HCT116 (cell line): ENCODE measurements at regions not wholly inside any gene's neighbourhood (a gene's known extent, or its start where the extent isn't known, plus 50 kb on each side); places are given as distances from the start of the nearest gene placed in this dataset.

Experiments used
- ATAC-seq: fragments of 200-7000 bp; cut with Tn5 transposase; 2 replicates; pipeline ENCODE4 v1.9.1; 2020; ENCODE audit warnings: mild to moderate bottlenecking, moderate library complexity
- BruUV-seq: library from RNA; stranded (reverse); fragments of 400-500 nt; replicated peaks from 2 replicates; lab custom pipeline; 2021; lab: Mats Ljungman, UMichigan
- CTCF ChIA-PET: fragments of 300-600 bp; sonication (Branson Sonifier 250); formaldehyde crosslinking; loops from one replicate; lab custom pipeline; 2021; ENCODE audit warnings: antibody characterized with exemption; lab: Charles Lee
- POLR2A ChIA-PET: fragments of 300-600, 350-600 bp; sonication (Branson Sonifier 250); formaldehyde crosslinking; loops from one replicate; lab custom pipeline; 2021; ENCODE audit warnings: antibody characterized with exemption; lab: Charles Lee
- RAD21 ChIA-PET, 2 experiments: fragments of 300-600 bp; sonication (Branson Sonifier 250); formaldehyde crosslinking; loops; one replicate each; lab custom pipeline; 2023; ENCODE audit warnings: low total read pairs in 2 of 2; ENCODE audit not compliant: uncharacterized antibody in 2 of 2, unreplicated experiment in 2 of 2, low non-redundant PET in 1 of 2; lab: Charles Lee
- DNase-seq: peaks from one replicate; pipeline ENCODE4 v3.0.0-alpha.2; 2010; ENCODE audit warnings: low read depth, low spot score
- H2AFZ ChIP-seq: fragments of 200-600 bp; shearing (Covaris generic), sonication (generic); 2 replicates; pipeline ENCODE4 v1.6.1; 2017; ENCODE audit warnings: low read depth, mixed run types, mixed read lengths, antibody characterized with exemption, low read length; ENCODE audit not compliant: poor library complexity, severe bottlenecking
- H3K27ac ChIP-seq: 2 replicates; pipeline ENCODE4 v1.5.1; 2012; ENCODE audit warnings: low read depth, low read length
- H3K27me3 ChIP-seq: fragments of 200-600 bp; sonication (generic); 2 replicates; pipeline ENCODE4 v1.6.1; 2016; ENCODE audit warnings: mixed run types, low read length, mixed read lengths; ENCODE audit not compliant: insufficient read depth
- H3K36me3 ChIP-seq, 2 experiments: fragments of 200-500 bp in 1 of 2; fragments of 200-600 bp in 1 of 2; sonication (Bioruptor generic) in 1 of 2; sonication (generic) in 1 of 2; 2 replicates each; pipeline versions ENCODE4 v1.5.1 to v1.6.1; 2014 to 2016; ENCODE audit warnings: low read length in 2 of 2, inconsistent platforms in 1 of 2, mixed read lengths in 1 of 2, mixed run types in 1 of 2; ENCODE audit not compliant: insufficient read depth in 2 of 2, control insufficient read depth in 1 of 2
- H3K4me1 ChIP-seq, 2 experiments: fragments of 200-600 bp in 1 of 2; sonication (generic) in 1 of 2; 2 replicates each; pipeline versions ENCODE4 v1.5.1 to v1.6.1; 2012 to 2017; ENCODE audit warnings: low read length in 2 of 2, inconsistent platforms in 1 of 2, mild to moderate bottlenecking in 1 of 2, mixed read lengths in 1 of 2, mixed run types in 1 of 2, moderate library complexity in 1 of 2; ENCODE audit not compliant: insufficient read depth in 2 of 2, control insufficient read depth in 1 of 2
- H3K4me2 ChIP-seq: fragments of 200-600 bp; sonication (generic); 2 replicates; pipeline ENCODE4 v1.6.1; 2017; ENCODE audit warnings: mixed run types, low read length, mixed read lengths
- H3K4me3 ChIP-seq, 2 experiments: fragments of 200-600 bp in 1 of 2; sonication (generic) in 1 of 2; replicated peaks in 1 of 2; 2 replicates each; pipeline ENCODE4 v1.5.1; 2011 to 2016; ENCODE audit warnings: low read length in 2 of 2, control low read depth in 1 of 2, low read depth in 1 of 2, mild to moderate bottlenecking in 1 of 2, mixed read lengths in 1 of 2, mixed run types in 1 of 2
- H3K79me2 ChIP-seq: fragments of 200-600 bp; sonication (generic); 2 replicates; pipeline ENCODE4 v1.6.1; 2017; ENCODE audit warnings: mild to moderate bottlenecking, mixed run types, low read length, moderate library complexity, mixed read lengths; ENCODE audit not compliant: insufficient read depth
- H3K9ac ChIP-seq: fragments of 200-600 bp; sonication (generic); 2 replicates; pipeline ENCODE4 v1.6.1; 2016; ENCODE audit warnings: low read length, mixed read lengths
- H3K9me2 ChIP-seq: fragments of 200-600 bp; sonication (generic), shearing (Covaris generic); 2 replicates; pipeline ENCODE4 v1.6.1; 2017; ENCODE audit warnings: mixed run types, mild to moderate bottlenecking, moderate library complexity; ENCODE audit not compliant: insufficient read depth
- H3K9me3 ChIP-seq, 2 experiments: fragments of 200-500 bp in 1 of 2; fragments of 200-600 bp in 1 of 2; sonication (Bioruptor generic) in 1 of 2; sonication (generic) in 1 of 2; 2 replicates each; pipeline ENCODE4 v1.6.1; 2014 to 2017; ENCODE audit warnings: low read length in 2 of 2, mixed read lengths in 2 of 2, inconsistent platforms in 1 of 2, low read depth in 1 of 2, mild to moderate bottlenecking in 1 of 2, mixed run types in 1 of 2, moderate library complexity in 1 of 2; ENCODE audit not compliant: control insufficient read depth in 1 of 2, insufficient read depth in 1 of 2
- H4K20me1 ChIP-seq: fragments of 200-600 bp; sonication (generic), shearing (Covaris generic); 2 replicates; pipeline ENCODE4 v1.6.1; 2017; ENCODE audit warnings: mixed run types, mild to moderate bottlenecking, moderate library complexity; ENCODE audit not compliant: insufficient read depth
- CBX3 ChIP-seq: IDR thresholded peaks from 2 replicates; pipeline ENCODE4 v1.6.1; 2012; ENCODE audit warnings: low read depth
- ELF1 ChIP-seq: IDR thresholded peaks from 2 replicates; pipeline ENCODE4 v1.6.1; 2012; ENCODE audit warnings: low read depth, borderline replicate concordance
- POLR2A ChIP-seq: IDR thresholded peaks from 2 replicates; pipeline ENCODE4 v1.7.0; 2011; ENCODE audit warnings: borderline replicate concordance; ENCODE audit not compliant: insufficient read depth, insufficient read length; ENCODE audit errors: extremely low read depth
- intact Hi-C: fragments of 100-400 bp; cut with micrococcal nuclease; formaldehyde crosslinking; loops from 2 replicates; pipeline ENCODE4 v1.10.0; 2022
- TF ChIP-seq, protein P1 (sequence below): IDR thresholded peaks from 2 replicates; pipeline ENCODE4 v1.6.1; 2012; ENCODE audit warnings: low read depth
- TF ChIP-seq, protein P2 (sequence below): IDR thresholded peaks from 2 replicates; pipeline ENCODE4 v1.6.1; 2012
- TF ChIP-seq, protein P3 (sequence below), 3 experiments: fragments of 200-600 bp in 1 of 3; sonication (generic) in 1 of 3; IDR thresholded peaks in 2 of 3; conservative IDR thresholded peaks in 1 of 3; 2 replicates each; pipeline ENCODE4 v1.5.1; 2012 to 2017; ENCODE audit warnings: low read depth in 2 of 3, low read length in 2 of 3, antibody characterized with exemption in 1 of 3, borderline replicate concordance in 1 of 3, control low read depth in 1 of 3, mild to moderate bottlenecking in 1 of 3, mixed read lengths in 1 of 3, mixed run types in 1 of 3, moderate library complexity in 1 of 3; ENCODE audit not compliant: insufficient read depth in 1 of 3

DNA sequence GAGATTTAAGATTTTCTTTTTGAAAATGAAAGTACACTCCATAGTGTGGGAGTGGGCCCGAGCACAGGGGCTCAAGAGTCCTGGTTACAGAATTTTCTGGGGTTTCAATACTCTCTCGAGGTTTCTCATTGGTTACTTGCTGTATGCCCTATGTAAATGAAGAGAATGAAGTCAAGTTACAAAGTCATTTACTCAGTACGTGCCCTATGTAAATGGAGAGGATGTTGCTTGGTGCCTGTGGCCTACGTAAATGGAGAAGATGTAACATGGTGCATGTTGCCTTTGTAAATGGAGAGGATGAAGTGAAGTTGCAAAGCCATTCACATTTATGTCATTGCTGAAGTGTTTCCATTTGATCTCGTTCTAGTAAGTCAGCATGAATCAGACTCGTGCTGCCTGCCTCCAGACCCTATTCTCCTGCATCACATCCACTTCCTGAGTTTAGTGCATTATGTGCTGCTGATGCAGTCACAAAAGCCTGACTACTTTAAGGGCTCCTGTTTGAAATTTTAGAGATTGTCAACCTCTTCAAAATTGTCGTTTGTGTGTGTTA lies 302.0 kb downstream of the ZBBX start:
- CTCF ChIA-PET = no interaction called here
- H3K4me1 ChIP-seq = no peaks in the 10 kb centered on the region
- POLR2A ChIA-PET = no interaction called here
- no peaks in the 10 kb centered on the region for H3K36me3 ChIP-seq
- no peak for ATAC-seq
- H3K9ac ChIP-seq = no peak overlapping the region
- DNase-seq = no peak
- no peaks in the 10 kb centered on the region for H3K9me3 ChIP-seq
- no peak overlapping the region for H3K4me3 ChIP-seq
- H3K27ac ChIP-seq = no peak overlapping the region
- no peaks in the 10 kb centered on the region for H3K79me2 ChIP-seq
- no peaks in the 10 kb centered on the region for H3K27me3 ChIP-seq
- no peak overlapping the region for H2AFZ ChIP-seq
- TF ChIP-seq, protein P1, sequence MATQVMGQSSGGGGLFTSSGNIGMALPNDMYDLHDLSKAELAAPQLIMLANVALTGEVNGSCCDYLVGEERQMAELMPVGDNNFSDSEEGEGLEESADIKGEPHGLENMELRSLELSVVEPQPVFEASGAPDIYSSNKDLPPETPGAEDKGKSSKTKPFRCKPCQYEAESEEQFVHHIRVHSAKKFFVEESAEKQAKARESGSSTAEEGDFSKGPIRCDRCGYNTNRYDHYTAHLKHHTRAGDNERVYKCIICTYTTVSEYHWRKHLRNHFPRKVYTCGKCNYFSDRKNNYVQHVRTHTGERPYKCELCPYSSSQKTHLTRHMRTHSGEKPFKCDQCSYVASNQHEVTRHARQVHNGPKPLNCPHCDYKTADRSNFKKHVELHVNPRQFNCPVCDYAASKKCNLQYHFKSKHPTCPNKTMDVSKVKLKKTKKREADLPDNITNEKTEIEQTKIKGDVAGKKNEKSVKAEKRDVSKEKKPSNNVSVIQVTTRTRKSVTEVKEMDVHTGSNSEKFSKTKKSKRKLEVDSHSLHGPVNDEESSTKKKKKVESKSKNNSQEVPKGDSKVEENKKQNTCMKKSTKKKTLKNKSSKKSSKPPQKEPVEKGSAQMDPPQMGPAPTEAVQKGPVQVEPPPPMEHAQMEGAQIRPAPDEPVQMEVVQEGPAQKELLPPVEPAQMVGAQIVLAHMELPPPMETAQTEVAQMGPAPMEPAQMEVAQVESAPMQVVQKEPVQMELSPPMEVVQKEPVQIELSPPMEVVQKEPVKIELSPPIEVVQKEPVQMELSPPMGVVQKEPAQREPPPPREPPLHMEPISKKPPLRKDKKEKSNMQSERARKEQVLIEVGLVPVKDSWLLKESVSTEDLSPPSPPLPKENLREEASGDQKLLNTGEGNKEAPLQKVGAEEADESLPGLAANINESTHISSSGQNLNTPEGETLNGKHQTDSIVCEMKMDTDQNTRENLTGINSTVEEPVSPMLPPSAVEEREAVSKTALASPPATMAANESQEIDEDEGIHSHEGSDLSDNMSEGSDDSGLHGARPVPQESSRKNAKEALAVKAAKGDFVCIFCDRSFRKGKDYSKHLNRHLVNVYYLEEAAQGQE = no peak
- TF ChIP-seq, protein P2, sequence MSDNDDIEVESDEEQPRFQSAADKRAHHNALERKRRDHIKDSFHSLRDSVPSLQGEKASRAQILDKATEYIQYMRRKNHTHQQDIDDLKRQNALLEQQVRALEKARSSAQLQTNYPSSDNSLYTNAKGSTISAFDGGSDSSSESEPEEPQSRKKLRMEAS = no peak
- TF ChIP-seq POLR2A (no peak), ELF1 (no peak), CBX3 (no peak)
- TF ChIP-seq, protein P3, sequence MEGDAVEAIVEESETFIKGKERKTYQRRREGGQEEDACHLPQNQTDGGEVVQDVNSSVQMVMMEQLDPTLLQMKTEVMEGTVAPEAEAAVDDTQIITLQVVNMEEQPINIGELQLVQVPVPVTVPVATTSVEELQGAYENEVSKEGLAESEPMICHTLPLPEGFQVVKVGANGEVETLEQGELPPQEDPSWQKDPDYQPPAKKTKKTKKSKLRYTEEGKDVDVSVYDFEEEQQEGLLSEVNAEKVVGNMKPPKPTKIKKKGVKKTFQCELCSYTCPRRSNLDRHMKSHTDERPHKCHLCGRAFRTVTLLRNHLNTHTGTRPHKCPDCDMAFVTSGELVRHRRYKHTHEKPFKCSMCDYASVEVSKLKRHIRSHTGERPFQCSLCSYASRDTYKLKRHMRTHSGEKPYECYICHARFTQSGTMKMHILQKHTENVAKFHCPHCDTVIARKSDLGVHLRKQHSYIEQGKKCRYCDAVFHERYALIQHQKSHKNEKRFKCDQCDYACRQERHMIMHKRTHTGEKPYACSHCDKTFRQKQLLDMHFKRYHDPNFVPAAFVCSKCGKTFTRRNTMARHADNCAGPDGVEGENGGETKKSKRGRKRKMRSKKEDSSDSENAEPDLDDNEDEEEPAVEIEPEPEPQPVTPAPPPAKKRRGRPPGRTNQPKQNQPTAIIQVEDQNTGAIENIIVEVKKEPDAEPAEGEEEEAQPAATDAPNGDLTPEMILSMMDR (IDR thresholded peaks at IDR 0.05 in 2 of 3, conservative IDR thresholded peaks at IDR 0.05 in 1 of 3; ENCODE audit: borderline replicate concordance in 1 of 3, insufficient read depth in 1 of 3, low read depth in 2 of 3, low read length in 2 of 3) = no peak
- no peaks in the 10 kb centered on the region for H4K20me1 ChIP-seq
- intact Hi-C loops = no loop called here
- BruUV-seq = no TSS peak
- H3K9me2 ChIP-seq = no peaks in the 10 kb centered on the region
- H3K4me2 ChIP-seq = no peak overlapping the region
- RAD21 ChIA-PET = no interaction called here
